RPMI8226 (cell line): ENCODE measurements at regions not wholly inside any gene's neighbourhood (a gene's known extent, or its start where the extent isn't known, plus 50 kb on each side); places are given as distances from the start of the nearest gene placed in this dataset.
A peak's percentile ranks its signal among the peaks of the same experiment; 100 is the strongest.
"Not testable (repeated sequence)": the region's sequence is repeated elsewhere in the genome, so short reads cannot be mapped to it uniquely, and the experiment has no call there.

ENCODE experiments used
- DNase-seq: peaks from one replicate; pipeline ENCODE4 v3.0.0-alpha.2; 2015

DNA sequence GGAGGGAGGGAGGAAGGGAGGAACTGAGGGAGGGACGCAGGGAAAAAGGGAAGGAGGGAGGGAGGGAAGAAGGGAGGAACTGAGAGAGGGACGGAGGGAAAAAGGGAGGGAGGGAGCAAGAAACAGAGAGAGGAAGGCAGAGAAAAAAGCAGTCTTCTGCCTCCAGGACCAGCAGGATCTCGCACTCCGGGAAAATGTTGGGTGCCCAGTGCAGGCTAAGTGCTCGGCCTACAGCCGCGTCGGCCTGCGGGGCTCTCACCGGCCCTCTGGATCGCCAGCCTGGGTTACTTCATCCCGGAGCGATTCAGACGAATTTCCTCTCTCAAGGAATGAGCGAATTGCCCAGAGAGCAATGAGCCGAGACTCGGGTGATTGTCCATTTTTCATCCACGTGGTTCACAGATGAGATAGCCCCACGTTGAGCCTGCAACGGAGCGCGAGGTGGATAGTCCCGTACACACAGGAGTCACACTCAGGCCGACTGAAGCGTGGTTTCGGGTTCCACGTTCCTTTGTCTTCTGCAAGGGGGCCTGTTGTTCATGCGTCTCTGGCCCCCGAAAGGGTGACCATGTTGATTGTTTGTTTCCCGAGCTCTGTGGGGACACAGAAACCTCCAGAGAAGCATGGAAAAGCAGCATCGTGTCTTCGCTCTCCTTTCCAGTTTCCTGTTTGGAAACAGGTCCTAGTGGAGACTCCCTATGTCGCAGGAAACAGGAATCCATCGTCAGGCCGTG is 1937.1 kb upstream of the DEFB115 start:
- not testable (repeated sequence) for DNase-seq

DNA sequence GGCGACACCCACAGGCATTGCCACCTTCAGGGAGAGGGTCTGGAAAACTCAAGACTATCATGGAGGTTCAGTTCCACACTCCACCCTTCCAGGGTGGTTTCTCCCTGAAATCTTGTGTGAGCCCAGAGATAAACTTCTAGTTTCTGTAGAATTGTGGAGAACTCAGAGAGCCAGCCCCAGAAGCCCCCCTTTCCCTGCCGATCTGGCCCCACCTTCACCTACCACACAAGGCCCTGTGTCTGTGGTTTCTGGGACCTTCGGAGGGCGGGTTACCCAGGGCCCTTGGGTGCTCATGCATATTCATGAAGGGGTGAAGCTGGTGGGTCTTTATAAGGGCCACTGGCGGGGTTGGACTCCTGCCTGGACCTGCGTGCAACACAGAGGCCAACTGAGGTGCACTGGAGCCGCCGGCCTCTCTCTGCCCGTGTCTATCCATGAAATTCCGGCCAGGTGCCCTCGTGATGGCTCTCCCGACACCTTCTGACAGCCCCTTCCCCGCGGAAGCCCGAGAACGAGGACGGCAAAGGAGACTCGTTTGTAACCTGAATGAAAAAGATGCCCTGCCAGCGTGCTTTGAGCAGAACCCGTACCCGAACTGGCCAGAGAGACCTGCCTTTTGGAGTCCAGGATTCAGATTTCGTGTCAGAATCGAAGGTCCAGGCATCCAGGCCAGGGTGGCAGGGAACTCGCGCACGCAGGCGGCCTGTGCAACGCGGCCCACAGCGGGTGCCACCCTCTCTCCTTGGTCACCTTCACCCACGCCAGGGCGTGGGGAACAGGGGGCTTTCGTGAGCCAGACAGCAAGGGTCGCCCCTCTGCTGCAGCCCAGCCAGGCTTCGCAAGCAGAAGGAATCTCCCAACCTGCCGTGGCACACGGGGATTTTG is 1933.6 kb upstream of the DEFB115 start:
- DNase-seq, result not testable (repeated sequence)

GRCh38 chr20:29324516-29325303 is 1932.8 kb upstream of the DEFB115 start:
- not testable (repeated sequence) for DNase-seq

- no peak for DNase-seq
These were observed 1932.2 kb upstream of the DEFB115 start for GRCh38 chr20:29325304-29325640.

GRCh38 chr20:29325781-29326180 is 1931.7 kb upstream of the DEFB115 start:
- DNase-seq, result not testable (repeated sequence)

DNA sequence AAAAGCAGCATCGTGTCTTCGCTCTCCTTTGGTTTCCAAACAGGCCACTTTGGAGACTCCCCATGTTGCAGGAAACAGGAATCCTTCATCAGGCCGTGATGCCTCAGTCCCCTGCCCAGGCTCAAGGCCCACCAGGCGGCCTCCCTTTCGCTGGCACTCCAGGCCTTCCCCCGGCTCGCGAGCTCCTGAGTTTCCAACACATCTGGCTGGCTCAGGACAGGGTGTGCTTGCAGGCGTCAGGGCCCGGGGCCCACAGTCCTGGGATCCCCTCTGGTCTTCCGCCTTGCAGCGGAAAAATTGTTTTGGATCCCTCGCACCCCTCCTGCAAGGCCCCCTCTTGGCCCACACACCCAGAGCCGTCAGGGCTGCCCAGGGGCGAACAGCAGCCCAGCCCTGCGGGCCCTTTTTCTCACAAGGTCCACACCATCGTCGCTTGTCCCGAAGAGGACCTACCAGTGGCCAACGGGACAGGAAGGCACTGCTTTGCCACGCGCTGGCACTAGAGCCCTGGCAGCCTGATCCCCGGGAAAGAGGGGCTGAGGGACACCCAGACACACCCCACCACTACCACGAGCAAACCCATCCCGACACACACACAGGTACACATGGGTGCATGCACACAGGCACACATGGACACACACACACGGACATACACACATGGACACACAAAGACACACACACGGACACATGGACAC is 1930.9 kb upstream of the DEFB115 start:
- DNase-seq, result no peak

DNA sequence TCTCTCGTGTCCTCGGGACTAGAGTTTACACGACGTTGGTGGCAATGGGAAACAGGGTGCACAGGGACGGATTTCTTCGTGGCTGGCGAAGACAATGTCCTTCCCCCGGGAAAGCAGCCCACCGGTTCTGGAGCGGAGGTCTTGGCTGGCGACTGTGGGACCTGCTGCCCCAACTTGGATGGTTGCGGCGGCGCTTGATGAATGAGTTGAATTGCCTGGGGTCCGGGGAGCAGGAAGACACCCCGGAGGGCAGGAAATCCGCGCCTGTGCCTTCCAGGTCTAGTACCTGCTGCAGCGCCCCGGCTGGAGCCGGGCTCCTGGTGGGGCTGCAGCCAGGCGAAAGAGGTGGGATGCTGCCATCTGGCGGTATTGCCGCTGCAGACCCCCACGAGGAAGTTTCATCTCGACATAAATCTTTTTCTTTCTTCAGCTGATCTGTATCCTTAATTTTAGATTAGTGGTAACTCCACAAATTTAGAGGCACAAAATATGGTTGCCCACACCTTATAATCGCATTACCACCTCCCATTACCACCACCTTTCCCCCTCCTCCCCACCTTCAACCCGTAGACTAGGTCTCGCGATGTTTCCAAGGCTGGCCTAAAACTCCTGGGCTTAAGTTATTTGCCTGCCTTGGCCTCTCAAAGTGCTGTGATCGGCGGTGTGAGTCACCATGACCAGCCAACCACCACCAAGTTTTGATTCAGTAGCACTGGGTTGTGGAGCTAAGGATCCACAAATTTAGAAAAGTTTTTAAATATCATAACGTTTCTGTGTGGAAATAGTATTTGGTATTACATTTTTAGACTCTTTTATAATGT is 1929.7 kb upstream of the DEFB115 start:
- peak; percentile 45 for DNase-seq

DNA sequence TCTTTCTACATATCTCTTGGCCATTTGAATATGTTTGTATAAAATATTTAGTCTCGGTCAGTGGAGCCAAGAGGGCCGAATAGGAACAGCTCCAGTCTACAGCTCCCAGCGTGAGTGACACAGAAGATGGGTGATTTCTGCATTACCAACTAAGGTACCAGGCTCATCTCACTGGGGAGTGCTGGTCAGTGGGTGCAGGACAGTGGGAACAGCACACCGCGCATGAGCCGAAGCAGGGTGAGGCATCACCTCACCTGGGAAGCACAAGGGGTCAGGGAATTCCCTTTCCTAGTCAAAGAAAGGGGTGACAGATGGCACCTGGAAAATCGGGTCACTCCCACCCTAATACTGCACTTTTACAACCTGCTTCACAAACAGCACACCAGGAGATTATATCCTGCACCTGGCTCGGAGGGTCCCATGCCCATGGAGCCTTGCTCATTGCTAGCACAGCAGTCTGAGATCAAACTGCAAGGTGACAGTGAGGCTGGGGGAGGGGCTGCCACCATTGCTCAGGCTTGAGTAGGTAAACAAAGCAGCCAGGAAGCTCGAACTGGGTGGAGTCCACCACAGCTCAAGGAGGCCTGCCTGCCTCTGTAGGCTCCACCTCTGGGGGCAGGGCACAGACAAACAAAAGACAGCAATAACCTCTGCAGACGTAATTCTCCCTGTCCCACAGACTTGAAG is 1926.9 kb upstream of the DEFB115 start:
- DNase-seq, result not testable (repeated sequence)

GRCh38 chr20:29349836-29350235 is 1907.6 kb upstream of the DEFB115 start:
- no peak for DNase-seq

GRCh38 chr20:29375937-29376336 is 1881.5 kb upstream of the DEFB115 start:
- not testable (repeated sequence) for DNase-seq

DNA sequence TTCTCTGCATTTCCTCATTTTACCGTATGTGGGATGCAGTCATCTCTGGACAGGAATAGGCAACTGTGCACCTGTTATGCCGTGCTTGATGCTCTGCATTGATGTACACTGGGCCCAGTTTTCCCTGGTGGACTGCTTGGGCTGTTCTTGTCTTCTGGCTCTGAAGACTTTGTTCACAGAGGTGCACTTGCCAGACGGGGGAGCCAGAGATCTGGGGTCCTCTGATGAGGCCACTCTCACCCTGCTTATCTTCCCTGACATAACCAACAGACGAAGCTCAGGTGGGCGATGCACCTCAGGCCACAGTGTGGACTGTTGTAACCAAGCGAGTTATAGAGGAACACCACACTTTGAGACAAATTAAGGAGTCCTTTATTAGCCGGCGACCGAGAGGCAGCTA is 1864.6 kb upstream of the DEFB115 start:
- DNase-seq, result not testable (repeated sequence)

DNA sequence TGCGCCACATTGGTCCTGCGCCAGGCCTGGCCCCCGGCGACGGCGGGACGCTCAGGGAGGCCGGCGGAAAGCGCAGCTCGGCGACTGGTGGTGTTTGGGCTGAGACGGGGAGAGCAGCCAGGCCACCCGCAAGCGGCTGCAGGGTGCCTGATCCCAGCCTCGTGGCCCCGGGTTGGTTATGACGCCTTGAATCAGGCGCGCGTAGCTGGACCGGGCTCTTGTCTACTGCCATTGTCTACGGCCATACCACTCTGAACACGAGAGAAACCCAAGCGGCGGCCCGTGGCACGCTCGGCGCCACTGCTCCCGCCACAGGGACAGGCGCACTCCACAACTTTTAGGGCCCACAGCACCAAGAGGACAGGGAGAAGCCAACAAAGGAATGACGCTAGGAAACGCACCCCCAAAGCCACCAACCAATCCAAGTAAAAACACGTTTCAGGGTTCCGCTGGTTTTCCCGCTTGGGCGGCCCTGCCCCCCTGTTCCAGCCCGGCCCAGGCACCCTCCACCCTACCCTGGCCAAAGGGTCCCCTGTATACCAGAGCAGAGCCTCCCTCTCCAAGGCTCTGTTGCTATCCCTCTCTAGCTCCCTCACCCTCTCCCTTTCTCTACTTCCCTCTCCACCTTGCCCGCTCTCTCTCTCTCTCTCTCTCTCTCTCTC is 1849.3 kb upstream of the DEFB115 start:
- no peak for DNase-seq

- not testable (repeated sequence) for DNase-seq
These were observed 1848.8 kb upstream of the DEFB115 start for GRCh38 chr20:29408707-29409106.

- DNase-seq, result not testable (repeated sequence)
These were observed 1848.2 kb upstream of the DEFB115 start for GRCh38 chr20:29409160-29409689.

DNA sequence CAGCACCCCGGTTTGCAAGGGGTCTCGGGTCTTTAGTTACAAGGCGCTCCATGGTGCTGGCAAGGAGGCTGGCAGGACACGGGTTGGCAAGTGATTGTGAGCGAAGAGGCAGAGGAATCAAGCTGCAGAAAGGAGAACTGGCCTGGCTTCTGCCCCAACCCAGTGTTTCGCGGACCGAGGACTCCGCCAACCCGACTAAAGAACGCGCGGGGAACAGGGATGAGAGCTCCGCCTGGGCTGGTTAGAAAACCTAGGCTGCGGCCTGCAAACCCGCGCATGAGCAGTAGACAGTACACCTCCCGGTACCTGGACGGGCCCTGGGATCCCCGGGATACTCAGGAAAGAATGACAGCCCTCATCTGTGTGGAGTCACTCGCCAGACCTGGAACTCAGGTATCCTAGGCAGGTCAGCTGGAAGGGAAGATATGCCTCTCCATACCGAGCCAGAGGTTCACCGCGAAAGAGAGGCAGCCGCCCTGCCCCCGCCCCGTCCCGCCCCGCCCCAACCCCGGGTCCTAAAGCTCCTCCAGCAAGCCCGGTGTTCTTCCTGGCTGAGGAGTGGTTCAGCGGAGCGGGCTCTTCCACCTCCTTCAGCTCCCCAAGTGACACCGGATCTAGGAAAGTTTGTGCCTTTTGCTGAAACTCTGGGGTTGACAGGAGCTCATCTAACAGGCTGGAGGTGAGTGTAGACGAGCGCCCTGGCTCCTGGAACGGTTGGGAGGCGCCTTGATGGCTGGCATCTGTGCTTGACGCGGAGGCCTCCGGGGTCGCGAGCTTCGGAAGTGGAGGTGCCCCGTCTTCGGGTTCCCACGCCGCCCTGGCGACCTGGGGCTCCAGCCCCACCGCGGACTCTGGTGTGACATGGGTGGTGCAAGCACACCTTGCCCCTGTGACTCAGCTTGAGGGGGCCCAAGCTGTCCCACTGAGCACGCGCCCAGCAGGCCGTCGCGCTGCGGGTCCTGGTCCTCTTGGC is 1847.3 kb upstream of the DEFB115 start:
- peak; percentile 7 for DNase-seq

DNA sequence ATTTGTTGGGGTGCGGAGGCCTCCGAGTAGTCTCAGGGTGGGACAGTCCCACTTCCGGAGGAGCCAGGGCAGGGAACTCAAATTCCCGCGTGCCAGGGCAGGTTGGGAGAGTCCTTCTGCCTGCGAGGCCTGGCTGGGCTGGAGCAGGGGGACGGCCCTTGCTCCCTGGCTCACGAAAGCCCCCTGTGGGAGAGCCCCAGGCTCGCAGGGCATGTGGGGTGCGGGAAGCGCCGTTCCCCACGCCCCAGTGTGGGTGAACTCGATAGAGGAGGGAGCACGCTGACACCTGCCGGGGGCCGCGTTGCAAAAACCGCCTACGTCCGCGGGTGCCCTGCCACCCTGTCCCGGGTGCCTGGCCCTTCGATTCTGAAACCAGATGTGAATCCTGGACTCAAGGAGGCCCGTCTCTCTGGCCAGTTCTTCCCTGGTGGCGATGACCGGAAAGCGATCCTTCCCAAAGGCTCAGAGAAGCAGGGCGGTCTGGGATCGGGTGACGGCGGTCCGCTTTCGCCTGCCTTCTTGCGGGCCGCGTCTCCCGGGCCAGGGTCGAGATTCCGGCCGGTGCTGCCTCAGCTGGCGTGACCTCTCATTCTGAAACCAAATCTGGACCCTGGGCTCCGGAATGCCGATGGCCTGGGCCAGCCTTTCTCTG is 1846.5 kb upstream of the DEFB115 start:
- DNase-seq, result no peak

DNA sequence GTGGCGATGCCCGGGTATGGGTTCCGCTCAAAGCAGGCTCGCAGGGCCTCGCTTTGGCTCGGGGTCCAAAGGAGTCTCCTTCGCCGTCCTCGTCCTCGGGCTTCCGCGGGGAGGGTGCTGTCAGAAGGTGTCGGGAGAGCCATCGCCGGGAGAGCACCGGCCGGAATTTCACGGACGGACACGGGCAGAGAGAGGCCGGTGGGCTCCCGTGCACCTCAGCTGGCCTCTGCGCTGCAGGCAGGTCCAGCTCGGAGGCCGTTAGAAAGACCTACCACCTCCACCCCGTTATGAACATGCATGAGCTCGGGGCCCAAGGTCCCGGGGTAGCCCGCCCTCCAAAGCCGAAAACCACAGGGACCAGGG is 1846.0 kb upstream of the DEFB115 start:
- DNase-seq, result not testable (repeated sequence)

- DNase-seq, result no peak
These were observed 1838.1 kb upstream of the DEFB115 start for GRCh38 chr20:29419378-29419777.
